Calu3 (cell line): ENCODE measurements at regions not wholly inside any gene's neighbourhood (a gene's known extent, or its start where the extent isn't known, plus 50 kb on each side); places are given as distances from the start of the nearest gene placed in this dataset.
"Not testable (repeated sequence)": the region's sequence is repeated elsewhere in the genome, so short reads cannot be mapped to it uniquely, and the experiment has no call there.

Experiments
- BruUV-seq: library from RNA; stranded (reverse); fragments of 400-500 nt; replicated peaks from 2 replicates; lab custom pipeline; 2021; lab: Mats Ljungman, UMichigan
- CTCF ChIA-PET: fragments of 300-600 bp; sonication (Branson Sonifier 250); formaldehyde crosslinking; loops from one replicate; lab custom pipeline; 2022; ENCODE audit warnings: antibody characterized with exemption; lab: Charles Lee
- DNase-seq: peaks from one replicate; pipeline ENCODE4 v3.0.0; 2022
- H3K27ac Mint-ChIP-seq: one replicate; pipeline ENCODE4 v1.8.0; 2022; ENCODE audit warnings: mixed read lengths; ENCODE audit not compliant: unreplicated experiment
- H3K27me3 Mint-ChIP-seq: one replicate; pipeline ENCODE4 v1.8.0; 2022; ENCODE audit warnings: mixed read lengths; ENCODE audit not compliant: unreplicated experiment
- H3K36me3 Mint-ChIP-seq: one replicate; pipeline ENCODE4 v1.8.0; 2022; ENCODE audit warnings: mild to moderate bottlenecking, moderate library complexity, mixed read lengths; ENCODE audit not compliant: insufficient read depth, unreplicated experiment
- H3K4me1 Mint-ChIP-seq: one replicate; pipeline ENCODE4 v1.8.0; 2022; ENCODE audit warnings: mild to moderate bottlenecking, low read depth, mixed read lengths; ENCODE audit not compliant: unreplicated experiment
- H3K4me3 Mint-ChIP-seq: one replicate; pipeline ENCODE4 v1.8.0; 2022; ENCODE audit warnings: mild to moderate bottlenecking, low read depth, moderate library complexity, mixed read lengths; ENCODE audit not compliant: unreplicated experiment
- H3K9me3 Mint-ChIP-seq: one replicate; pipeline ENCODE4 v1.8.0; 2022; ENCODE audit warnings: low read depth, mixed read lengths; ENCODE audit not compliant: unreplicated experiment
- intact Hi-C: fragments of 100-400 bp; cut with micrococcal nuclease; formaldehyde crosslinking; loops from one replicate; pipeline ENCODE4 v1.10.0; 2022; ENCODE audit not compliant: unreplicated experiment

DNA sequence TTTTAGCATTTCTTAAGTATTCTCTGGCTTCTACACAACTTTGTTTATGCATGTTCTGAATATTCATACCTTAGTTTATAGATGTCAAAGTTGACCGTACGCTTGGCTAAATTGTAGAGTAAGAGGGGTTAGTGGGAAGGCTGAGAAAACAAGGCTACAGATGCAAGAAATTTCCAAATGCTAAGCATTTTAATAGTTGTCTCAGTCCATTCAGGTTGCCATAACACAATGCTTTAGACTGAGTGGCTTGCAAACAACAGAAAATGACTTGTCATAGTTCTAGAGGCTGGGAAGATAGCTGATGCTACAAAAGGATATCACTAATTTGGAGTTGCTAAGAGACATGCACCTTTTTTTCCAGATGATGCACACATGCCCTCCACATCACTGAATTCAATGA lies 53.0 kb upstream of the C1QTNF3 start:
- DNase-seq, CTCF ChIA-PET, H3K4me1 Mint-ChIP-seq, intact Hi-C loops, H3K27ac Mint-ChIP-seq, H3K36me3 Mint-ChIP-seq, H3K9me3 Mint-ChIP-seq, BruUV-seq, H3K4me3 Mint-ChIP-seq, H3K27me3 Mint-ChIP-seq: not testable (repeated sequence)

DNA sequence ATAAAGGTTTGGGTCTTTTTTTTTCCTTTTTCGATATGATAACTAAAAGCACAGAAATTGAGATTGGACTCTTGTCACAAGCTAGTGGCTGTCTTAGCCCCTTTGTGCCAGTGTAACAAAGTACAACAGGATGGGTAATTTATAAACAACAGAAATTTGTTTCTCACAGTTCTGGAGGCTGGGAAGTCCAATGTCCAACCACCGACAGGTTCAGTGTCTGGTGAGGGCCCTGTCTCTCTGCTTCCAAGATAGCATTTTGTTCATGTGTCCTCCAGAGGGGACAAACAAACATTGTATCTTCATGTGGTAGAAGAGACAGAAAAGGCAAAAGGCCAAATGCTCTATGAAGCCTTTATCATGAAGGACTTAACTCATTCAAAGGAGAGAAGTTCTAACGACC lies 56.9 kb upstream of the C1QTNF3 start:
- H3K4me1 Mint-ChIP-seq, CTCF ChIA-PET, intact Hi-C loops, BruUV-seq, H3K36me3 Mint-ChIP-seq, H3K27ac Mint-ChIP-seq, H3K4me3 Mint-ChIP-seq, H3K27me3 Mint-ChIP-seq, H3K9me3 Mint-ChIP-seq, DNase-seq: not testable (repeated sequence)

DNA sequence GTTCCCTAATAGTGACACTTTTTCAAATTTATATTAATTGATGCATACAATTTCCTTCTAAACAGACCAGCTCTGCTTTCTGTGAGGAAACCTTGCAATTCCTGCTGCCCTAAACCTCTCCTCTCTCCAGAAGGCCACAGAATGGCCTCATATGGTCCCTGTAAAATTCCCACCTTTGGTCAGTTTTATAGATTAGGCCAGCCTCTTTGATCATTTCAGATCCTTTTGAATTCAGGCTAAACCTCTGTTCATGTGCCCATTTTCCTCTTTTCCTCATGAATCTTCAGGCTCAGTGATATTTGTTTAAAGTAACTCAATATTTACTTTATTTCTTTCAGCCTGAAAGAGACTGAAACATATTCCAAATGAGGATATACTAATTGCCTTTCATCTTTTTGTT lies 58.6 kb upstream of the C1QTNF3 start:
- DNase-seq, H3K27ac Mint-ChIP-seq, H3K27me3 Mint-ChIP-seq, BruUV-seq, H3K36me3 Mint-ChIP-seq, intact Hi-C loops, H3K4me3 Mint-ChIP-seq, CTCF ChIA-PET, H3K4me1 Mint-ChIP-seq, H3K9me3 Mint-ChIP-seq: not testable (repeated sequence)

DNA sequence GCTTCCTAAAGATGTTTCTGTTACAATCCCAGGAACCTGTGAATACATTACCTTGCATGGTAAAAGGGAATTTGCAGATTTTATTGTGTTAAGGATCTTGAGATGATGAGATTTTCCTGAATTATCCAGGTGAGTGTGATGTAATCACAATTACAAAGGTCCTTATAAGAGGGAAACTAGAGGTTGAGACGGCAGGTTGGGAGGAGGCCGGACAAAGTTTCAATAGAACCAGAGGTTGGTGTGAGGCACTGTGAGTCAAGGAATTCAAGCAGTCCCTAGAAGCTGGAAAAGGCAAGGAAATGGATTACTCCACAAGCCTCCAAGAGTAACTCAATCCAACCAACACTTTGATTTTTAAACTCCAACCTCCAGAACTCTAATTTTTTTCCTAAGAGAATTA lies 65.9 kb upstream of the C1QTNF3 start:
- H3K36me3 Mint-ChIP-seq, H3K27me3 Mint-ChIP-seq, H3K4me3 Mint-ChIP-seq, H3K4me1 Mint-ChIP-seq, BruUV-seq, H3K9me3 Mint-ChIP-seq, intact Hi-C loops, CTCF ChIA-PET, H3K27ac Mint-ChIP-seq, DNase-seq: not testable (repeated sequence)

DNA sequence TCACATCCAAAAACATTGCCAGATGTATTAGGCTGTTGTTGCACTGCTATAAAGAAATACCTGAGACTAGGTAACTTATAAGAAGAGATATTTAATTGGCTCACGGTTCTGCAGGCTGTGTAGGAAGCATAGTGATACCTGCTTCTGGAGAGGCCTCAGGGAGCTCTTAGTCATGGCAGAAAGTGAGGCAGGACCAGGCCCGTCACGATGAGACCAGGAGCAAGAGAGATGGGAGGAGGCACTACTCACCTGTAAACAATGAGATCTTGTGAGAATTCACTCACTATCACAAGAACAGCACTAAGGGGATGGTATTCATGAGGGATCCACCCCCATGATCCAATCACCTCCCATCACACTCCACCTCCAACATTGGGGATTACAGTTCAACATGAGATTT lies 81.3 kb upstream of the C1QTNF3 start:
- H3K4me3 Mint-ChIP-seq, BruUV-seq, H3K27ac Mint-ChIP-seq, H3K9me3 Mint-ChIP-seq, H3K36me3 Mint-ChIP-seq, H3K4me1 Mint-ChIP-seq, intact Hi-C loops, CTCF ChIA-PET, H3K27me3 Mint-ChIP-seq, DNase-seq: not testable (repeated sequence)

DNA sequence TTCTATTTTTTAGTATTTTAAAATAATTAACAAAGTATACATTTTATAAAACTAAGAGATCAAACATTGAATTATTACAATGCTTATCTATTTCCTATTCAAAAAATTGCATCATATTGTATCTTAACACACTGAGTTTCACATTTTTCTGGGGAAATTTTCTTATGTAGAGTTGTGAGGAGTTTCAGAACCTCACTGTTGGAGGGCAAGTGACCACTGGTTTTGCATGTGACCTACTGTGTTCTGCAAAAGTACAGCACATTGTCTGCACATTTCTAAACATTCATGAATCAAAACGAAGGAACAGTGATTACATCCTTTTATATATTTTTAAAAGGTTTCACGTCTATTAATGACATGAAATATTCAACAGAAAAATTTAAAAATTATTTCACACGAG lies 82.3 kb upstream of the C1QTNF3 start:
- H3K4me1 Mint-ChIP-seq, H3K27me3 Mint-ChIP-seq, H3K4me3 Mint-ChIP-seq, H3K36me3 Mint-ChIP-seq, H3K27ac Mint-ChIP-seq, intact Hi-C loops, BruUV-seq, H3K9me3 Mint-ChIP-seq, DNase-seq, CTCF ChIA-PET: not testable (repeated sequence)

DNA sequence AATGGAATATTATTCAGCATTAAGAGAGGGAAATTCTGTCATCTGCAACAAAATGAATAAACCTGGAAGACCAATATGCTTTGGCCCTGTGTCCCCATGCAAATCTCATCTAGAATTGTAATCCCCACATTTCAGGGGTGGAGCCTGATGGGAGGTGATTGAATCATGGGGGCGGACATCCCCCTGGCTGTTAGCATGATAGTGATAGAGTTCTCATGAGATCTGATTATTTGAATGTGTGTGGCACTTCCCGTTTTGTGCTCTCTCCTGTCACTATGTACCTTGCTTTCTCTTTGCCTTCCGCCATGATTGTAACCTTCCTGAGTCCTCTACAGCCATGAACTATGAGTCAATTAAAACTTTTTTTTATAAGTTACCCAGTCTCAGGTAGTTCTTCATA lies 83.7 kb upstream of the C1QTNF3 start:
- H3K4me3 Mint-ChIP-seq, H3K9me3 Mint-ChIP-seq, intact Hi-C loops, CTCF ChIA-PET, H3K4me1 Mint-ChIP-seq, H3K27ac Mint-ChIP-seq, BruUV-seq, H3K27me3 Mint-ChIP-seq, H3K36me3 Mint-ChIP-seq, DNase-seq: not testable (repeated sequence)

DNA sequence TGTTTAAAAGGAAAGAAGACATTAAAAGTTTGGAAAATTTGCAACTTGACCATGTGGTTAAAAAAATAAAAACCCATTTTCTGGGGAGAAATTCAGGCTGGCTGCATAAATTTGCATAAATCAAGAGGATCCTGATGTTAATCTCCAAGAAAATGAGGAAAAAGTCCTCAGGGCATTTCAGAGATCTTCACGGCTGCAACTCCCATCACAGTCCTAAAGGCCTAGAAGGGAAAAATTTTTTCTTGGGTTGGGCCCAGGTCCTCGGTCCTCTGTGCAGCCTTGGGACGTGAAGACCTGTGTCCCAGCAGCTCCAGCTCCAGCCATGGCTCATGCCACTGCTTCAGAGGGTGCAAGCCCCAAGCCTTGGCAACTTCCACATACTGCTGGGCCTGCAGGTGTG lies 84.8 kb upstream of the C1QTNF3 start:
- H3K27me3 Mint-ChIP-seq, BruUV-seq, H3K9me3 Mint-ChIP-seq, H3K4me3 Mint-ChIP-seq, CTCF ChIA-PET, H3K27ac Mint-ChIP-seq, H3K36me3 Mint-ChIP-seq, DNase-seq, H3K4me1 Mint-ChIP-seq, intact Hi-C loops: not testable (repeated sequence)

DNA sequence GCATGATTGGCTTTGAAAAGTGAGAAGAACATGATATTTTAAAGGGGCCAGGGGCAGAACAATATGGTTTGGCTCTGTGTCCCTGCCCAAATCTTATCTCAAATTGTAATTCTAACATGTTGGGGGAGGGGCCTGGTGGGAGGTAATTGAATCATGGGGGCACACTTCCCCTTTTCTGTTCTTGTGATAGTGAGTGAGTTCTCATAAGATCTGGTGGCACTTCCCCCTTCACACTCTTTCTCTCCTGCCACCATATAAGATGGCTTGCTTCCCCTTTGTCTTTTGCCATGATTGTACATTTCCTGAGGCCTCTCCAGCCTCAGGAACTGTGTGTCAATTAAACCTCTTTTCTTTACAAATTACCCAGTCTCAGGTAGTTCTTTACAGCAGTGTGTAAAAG lies 85.9 kb upstream of the C1QTNF3 start:
- BruUV-seq: not testable (repeated sequence)

DNA sequence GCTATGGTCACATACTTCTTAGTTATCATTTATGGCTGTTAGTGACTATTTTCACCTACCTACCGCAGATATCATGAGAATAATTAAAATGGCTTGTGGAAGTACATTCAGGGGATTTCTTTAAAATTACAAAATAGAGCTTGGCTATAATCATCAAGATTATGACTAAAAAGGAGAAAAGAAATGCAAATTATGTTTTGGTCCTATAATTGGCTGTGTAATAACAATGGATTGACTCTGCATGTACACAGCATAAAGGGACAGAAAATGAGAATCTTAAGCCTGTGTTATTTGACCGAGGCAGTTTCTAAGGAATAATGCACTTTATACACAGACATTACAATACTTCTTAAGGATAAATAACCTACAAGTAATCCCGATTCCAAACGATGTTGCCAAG lies 112.0 kb upstream of the C1QTNF3 start:
- H3K4me3 Mint-ChIP-seq, DNase-seq, BruUV-seq, intact Hi-C loops, H3K9me3 Mint-ChIP-seq, H3K27me3 Mint-ChIP-seq, H3K36me3 Mint-ChIP-seq, H3K4me1 Mint-ChIP-seq, CTCF ChIA-PET, H3K27ac Mint-ChIP-seq: not testable (repeated sequence)

More for the DNA sequence above, 85.9 kb upstream of the C1QTNF3 start:
- intact Hi-C loops, H3K4me3 Mint-ChIP-seq, H3K4me1 Mint-ChIP-seq, H3K9me3 Mint-ChIP-seq, H3K27ac Mint-ChIP-seq, H3K27me3 Mint-ChIP-seq, CTCF ChIA-PET, H3K36me3 Mint-ChIP-seq, DNase-seq: not testable (repeated sequence)
